GM21423 (cell line): ENCODE measurements at regions not wholly inside any gene's neighbourhood (a gene's known extent, or its start where the extent isn't known, plus 50 kb on each side); places are given as distances from the start of the nearest gene placed in this dataset.

Experiments
- ATAC-seq: cut with Tn5 transposase; IDR thresholded peaks from one replicate; pipeline ENCODE4 v1.9.1; 2021; ENCODE audit warnings: mild to moderate bottlenecking, moderate library complexity; ENCODE audit not compliant: unreplicated experiment

- no peak for ATAC-seq
Measured at GRCh38 chr12:73330584-73331351, 1058.6 kb downstream of the TRHDE start.

- ATAC-seq = no peak
Measured at GRCh38 chr12:73341559-73342247, 1069.5 kb downstream of the TRHDE start.

GRCh38 chr12:73342733-73343132, 1070.6 kb downstream of the TRHDE start:
- no peak for ATAC-seq

- no peak for ATAC-seq
Measured at GRCh38 chr12:73352826-73353225, 1080.7 kb downstream of the TRHDE start.

GRCh38 chr12:73361156-73361863, 1089.1 kb downstream of the TRHDE start:
- ATAC-seq = no peak

- ATAC-seq = no peak
Measured at GRCh38 chr12:73361864-73362230, 1089.7 kb downstream of the TRHDE start.

GRCh38 chr12:73362666-73363065, 1090.5 kb downstream of the TRHDE start:
- no peak for ATAC-seq

- ATAC-seq = no peak
Measured at GRCh38 chr12:73372856-73373255, 1100.7 kb downstream of the TRHDE start.

GRCh38 chr12:73374360-73374759, 1102.2 kb downstream of the TRHDE start:
- ATAC-seq = no peak

- ATAC-seq = no peak
Measured at GRCh38 chr12:73383584-73384222, 1111.5 kb downstream of the TRHDE start.

- no peak for ATAC-seq
Measured at GRCh38 chr12:73384592-73384991, 1112.4 kb downstream of the TRHDE start.

- ATAC-seq = no peak
Measured at GRCh38 chr12:73390261-73390660, 1118.1 kb downstream of the TRHDE start.

- ATAC-seq = no peak
Measured at GRCh38 chr12:73413051-73413450, 1124.6 kb upstream of the ATXN7L3B start.

- no peak for ATAC-seq
Measured at GRCh38 chr12:73413974-73414373, 1123.7 kb upstream of the ATXN7L3B start.

GRCh38 chr12:73414926-73415325, 1122.7 kb upstream of the ATXN7L3B start:
- no peak for ATAC-seq

- no peak for ATAC-seq
Measured at GRCh38 chr12:73418541-73418940, 1119.1 kb upstream of the ATXN7L3B start.

GRCh38 chr12:73421832-73422231, 1115.8 kb upstream of the ATXN7L3B start:
- peak; percentile 65 for ATAC-seq

GRCh38 chr12:73424484-73424883, 1113.2 kb upstream of the ATXN7L3B start:
- ATAC-seq = no peak

- peak; percentile 91 for ATAC-seq
Measured at GRCh38 chr12:73445658-73446324, 1091.8 kb upstream of the ATXN7L3B start.

- peak; percentile 55 for ATAC-seq
Measured at GRCh38 chr12:73452672-73453469, 1084.8 kb upstream of the ATXN7L3B start.
